GM10248 (cell line): ENCODE measurements at regions not wholly inside any gene's neighbourhood (a gene's known extent, or its start where the extent isn't known, plus 50 kb on each side); places are given as distances from the start of the nearest gene placed in this dataset.

Source experiments
- CTCF ChIA-PET: fragments of 300-600 bp; sonication (Branson Sonifier 250); formaldehyde crosslinking; extraction: SDS; loops from one replicate; lab custom pipeline; 2021; ENCODE audit warnings: antibody characterized with exemption; lab: Yijun Ruan, JAX
- POLR2A ChIA-PET: fragments of 350-650 bp; sonication (Branson Sonifier 250); formaldehyde crosslinking; extraction: SDS; loops from one replicate; lab custom pipeline; 2020; ENCODE audit warnings: antibody characterized with exemption; lab: Yijun Ruan, JAX
- DNase-seq: peaks from one replicate; pipeline ENCODE4 v3.0.0; 2012; ENCODE audit errors: extremely low spot score
- TF ChIP-seq, protein P1 (sequence below): IDR thresholded peaks from 2 replicates; pipeline ENCODE4 v1.5.1; 2012; ENCODE audit warnings: mild to moderate bottlenecking, low read depth; ENCODE audit errors: extremely low read depth, missing control alignments, control extremely low read depth

DNA sequence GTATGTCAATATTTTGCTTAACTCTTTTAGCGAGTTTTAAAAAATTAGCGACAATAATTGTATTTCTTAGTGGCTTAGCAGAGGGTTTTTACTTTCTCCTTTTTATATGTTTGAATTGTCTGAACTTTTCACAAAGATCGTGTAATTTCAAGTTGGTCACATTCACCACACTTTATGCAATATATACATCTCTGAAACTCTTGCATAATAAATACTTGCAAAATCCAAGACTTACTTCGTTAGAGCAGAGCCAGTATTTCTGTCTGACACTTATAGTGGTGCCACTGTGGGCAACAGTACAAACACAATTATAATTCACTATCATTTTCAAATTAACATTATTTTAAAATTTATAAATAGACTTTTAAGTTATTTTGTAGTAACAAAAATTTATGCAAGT is 62.0 kb downstream of the SUCNR1 start:
- DNase-seq, result no peak
- POLR2A ChIA-PET, result no interaction called here
- CTCF ChIA-PET, result no interaction called here
- TF ChIP-seq, protein P1, sequence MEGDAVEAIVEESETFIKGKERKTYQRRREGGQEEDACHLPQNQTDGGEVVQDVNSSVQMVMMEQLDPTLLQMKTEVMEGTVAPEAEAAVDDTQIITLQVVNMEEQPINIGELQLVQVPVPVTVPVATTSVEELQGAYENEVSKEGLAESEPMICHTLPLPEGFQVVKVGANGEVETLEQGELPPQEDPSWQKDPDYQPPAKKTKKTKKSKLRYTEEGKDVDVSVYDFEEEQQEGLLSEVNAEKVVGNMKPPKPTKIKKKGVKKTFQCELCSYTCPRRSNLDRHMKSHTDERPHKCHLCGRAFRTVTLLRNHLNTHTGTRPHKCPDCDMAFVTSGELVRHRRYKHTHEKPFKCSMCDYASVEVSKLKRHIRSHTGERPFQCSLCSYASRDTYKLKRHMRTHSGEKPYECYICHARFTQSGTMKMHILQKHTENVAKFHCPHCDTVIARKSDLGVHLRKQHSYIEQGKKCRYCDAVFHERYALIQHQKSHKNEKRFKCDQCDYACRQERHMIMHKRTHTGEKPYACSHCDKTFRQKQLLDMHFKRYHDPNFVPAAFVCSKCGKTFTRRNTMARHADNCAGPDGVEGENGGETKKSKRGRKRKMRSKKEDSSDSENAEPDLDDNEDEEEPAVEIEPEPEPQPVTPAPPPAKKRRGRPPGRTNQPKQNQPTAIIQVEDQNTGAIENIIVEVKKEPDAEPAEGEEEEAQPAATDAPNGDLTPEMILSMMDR, result no peak

DNA sequence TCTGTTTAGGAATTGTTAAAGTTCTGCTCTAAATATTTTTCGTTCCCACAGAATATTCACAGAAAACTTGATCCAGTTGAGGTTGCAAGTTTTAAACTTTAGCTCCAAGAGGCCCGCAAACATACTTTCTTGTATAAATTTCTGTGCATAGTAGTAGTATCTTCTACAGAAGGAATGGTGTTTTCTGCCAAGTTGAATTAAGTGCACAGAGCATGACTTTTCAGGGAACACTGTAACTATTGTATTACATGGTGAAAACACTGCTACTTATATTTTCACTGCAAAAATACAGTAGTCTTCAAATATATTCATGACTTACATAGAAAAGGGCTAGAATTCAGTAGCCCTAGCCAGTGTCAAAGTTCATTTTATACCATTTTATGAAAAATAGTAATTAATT is 67.0 kb downstream of the SUCNR1 start:
- TF ChIP-seq, protein P1, result no peak
- POLR2A ChIA-PET, result no interaction called here
- CTCF ChIA-PET, result interaction anchor here (1.7 kb wide), 2 partner anchors 9 to 22 kb away, joined by 3 to 7 read pairs; no protein-coding TSS in a partner anchor
- no peak for DNase-seq

DNA sequence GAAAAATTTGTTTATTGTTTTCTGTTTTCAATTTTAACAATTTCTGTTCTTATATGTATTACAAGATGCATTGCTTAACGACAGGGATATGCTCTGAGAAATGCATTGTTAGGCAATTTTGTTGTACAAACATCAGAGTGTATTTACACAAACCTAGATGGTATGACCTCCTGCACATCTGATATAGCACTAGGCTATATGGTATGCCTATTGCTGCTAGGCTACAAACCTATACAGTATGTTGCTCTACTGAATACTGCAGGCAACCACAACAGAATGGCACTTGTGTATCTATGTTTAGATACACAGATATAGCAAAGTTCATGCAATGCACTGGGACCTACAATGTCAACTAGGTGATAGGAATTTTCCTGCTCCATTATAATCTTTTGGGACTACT is 70.1 kb downstream of the SUCNR1 start:
- no peak for DNase-seq
- ChIA-PET POLR2A (no interaction called here), CTCF (no interaction called here)
- TF ChIP-seq, protein P1, result no peak

DNA sequence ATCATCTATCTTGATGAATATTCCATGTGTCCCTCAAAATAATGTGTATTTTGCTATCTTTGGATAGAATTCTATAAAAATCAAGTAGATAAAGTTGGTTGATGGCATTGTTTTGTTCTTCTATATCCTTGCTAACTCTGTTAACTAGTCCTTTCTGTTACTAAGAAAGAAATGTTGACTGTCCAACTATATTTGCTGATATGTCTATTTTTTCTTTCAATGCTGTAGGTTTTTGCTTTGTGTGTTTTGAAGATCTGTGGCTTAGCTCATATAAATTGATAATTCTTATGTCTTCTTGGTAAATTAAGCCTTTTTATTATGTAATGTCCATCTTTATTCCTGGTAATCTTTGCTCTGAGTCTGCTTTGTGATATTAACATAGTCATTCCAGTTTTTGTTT is 70.9 kb downstream of the SUCNR1 start:
- TF ChIP-seq, protein P1, result no peak
- ChIA-PET POLR2A (no interaction called here), CTCF (no interaction called here)
- no peak for DNase-seq

DNA sequence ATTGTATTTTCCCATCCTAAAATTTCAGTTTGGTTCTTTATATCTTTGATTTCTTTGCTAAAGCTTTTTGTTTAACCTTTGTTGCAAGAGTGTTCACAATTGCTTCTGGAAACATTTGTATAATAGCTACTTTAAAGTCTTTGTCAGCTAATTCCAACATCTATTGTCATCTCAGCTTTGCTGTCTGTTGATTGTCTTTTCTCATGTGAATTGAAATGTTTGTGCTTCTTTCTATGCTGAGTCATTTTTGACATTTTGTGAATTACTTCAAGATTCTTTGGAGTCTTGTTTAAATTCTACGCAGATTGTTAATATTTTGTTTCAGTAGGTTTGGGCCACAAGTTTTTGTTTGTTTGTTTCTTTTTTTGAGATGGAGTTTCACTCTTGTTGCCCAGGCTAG is 73.2 kb downstream of the SUCNR1 start:
- TF ChIP-seq, protein P1, result no peak
- DNase-seq, result no peak
- POLR2A ChIA-PET, result no interaction called here
- CTCF ChIA-PET, result interaction anchor here (1.0 kb wide), 1 partner anchor 9 kb away, joined by 3 read pairs; no protein-coding TSS in a partner anchor

DNA sequence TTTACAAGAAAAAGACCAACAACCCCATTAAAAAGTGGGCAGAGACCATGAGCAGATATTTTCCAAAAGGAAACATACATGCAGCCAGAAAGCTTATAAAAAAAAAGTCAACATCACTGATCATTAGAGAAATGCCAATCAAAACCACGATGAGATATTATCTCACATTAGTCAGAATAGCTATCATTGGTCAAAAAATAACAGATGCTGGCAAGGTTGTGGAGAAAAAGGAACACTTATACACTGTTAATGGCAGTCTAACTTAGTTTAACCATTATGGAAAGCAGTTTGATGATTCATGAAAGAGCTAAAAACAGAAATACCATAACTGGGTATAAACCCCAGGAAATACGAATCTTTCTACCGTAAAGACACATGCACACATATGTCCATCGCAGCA is 76.3 kb downstream of the SUCNR1 start:
- POLR2A ChIA-PET, result interaction anchor here (0.5 kb wide), 1 partner anchor 347 kb away, joined by 7 read pairs; no protein-coding TSS in a partner anchor
- TF ChIP-seq, protein P1, result no peak
- CTCF ChIA-PET, result interaction anchor here (0.9 to 1.3 kb wide), 2 partner anchors 9 kb away, joined by 3 read pairs; no protein-coding TSS in a partner anchor
- DNase-seq, result no peak

DNA sequence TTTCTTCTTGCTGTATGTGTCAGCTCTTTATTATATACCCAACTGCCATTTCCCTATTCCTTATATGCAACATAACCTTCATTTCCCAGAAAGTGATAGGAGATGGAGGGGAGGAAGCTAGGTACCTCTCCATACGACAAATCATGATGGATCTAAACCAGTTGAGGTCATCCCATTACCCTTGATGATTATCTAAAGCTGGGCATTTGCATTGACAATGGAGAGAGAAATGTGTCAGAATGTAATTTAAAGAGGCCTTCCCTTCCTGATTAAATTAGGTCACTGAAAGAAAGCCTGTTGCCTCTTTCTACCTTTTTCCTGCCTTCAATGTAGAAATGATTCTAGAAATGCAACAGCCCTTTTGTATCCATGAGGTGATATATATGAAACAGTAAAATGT is 81.9 kb downstream of the SUCNR1 start:
- POLR2A ChIA-PET, result no interaction called here
- CTCF ChIA-PET, result interaction anchor here (1.2 kb wide), 1 partner anchor 8 kb away, joined by 3 read pairs; no protein-coding TSS in a partner anchor
- no peak for DNase-seq
- TF ChIP-seq, protein P1, result no peak
